H9 (cell line): ENCODE measurements at regions not wholly inside any gene's neighbourhood (a gene's known extent, or its start where the extent isn't known, plus 50 kb on each side); places are given as distances from the start of the nearest gene placed in this dataset.

ENCODE experiments used
- DNase-seq: peaks from one replicate; pipeline ENCODE4 v3.0.0-alpha.2; 2017
- H2AFZ ChIP-seq: one replicate; pipeline ENCODE4 v1.6.1; 2013; ENCODE audit warnings: mild to moderate bottlenecking, low read length, control low read depth, moderate library complexity
- H2AK5ac ChIP-seq: 2 replicates; pipeline ENCODE4 v1.6.1; 2013; ENCODE audit warnings: low read length, control low read depth, mixed read lengths; ENCODE audit not compliant: insufficient read length
- H2BK120ac ChIP-seq: one replicate; pipeline ENCODE4 v1.6.1; 2013; ENCODE audit warnings: low read depth, mild to moderate bottlenecking, low read length, control low read depth, inconsistent platforms; ENCODE audit not compliant: poor library complexity, severe bottlenecking
- H2BK12ac ChIP-seq: 2 replicates; pipeline ENCODE4 v1.6.1; 2013; ENCODE audit warnings: low read length, control low read depth, mixed read lengths, low read depth; ENCODE audit not compliant: insufficient read length
- H2BK15ac ChIP-seq: 2 replicates; pipeline ENCODE4 v1.6.1; 2013; ENCODE audit warnings: low read depth, low read length, control low read depth
- H2BK20ac ChIP-seq: one replicate; pipeline ENCODE4 v1.6.1; 2013; ENCODE audit warnings: low read depth, mild to moderate bottlenecking, low read length, control low read depth, inconsistent platforms; ENCODE audit not compliant: poor library complexity, severe bottlenecking
- H2BK5ac ChIP-seq: 2 replicates; pipeline ENCODE4 v1.6.1; 2013; ENCODE audit warnings: low read length, control low read depth, mixed read lengths; ENCODE audit not compliant: insufficient read length
- H3K14ac ChIP-seq: 2 replicates; pipeline ENCODE4 v1.6.1; 2013; ENCODE audit warnings: low read length, control low read depth; ENCODE audit not compliant: insufficient read depth
- H3K18ac ChIP-seq: 2 replicates; pipeline ENCODE4 v1.6.1; 2013; ENCODE audit warnings: low read depth, mild to moderate bottlenecking, mixed read lengths, low read length, control low read depth; ENCODE audit not compliant: insufficient read length
- H3K23ac ChIP-seq: 2 replicates; pipeline ENCODE4 v1.6.1; 2013; ENCODE audit warnings: low read length, control low read depth, mixed read lengths, low read depth; ENCODE audit not compliant: insufficient read length
- H3K23me2 ChIP-seq: 2 replicates; pipeline ENCODE4 v1.6.1; 2013; ENCODE audit warnings: low read depth, mild to moderate bottlenecking, mixed read lengths, low read length, control low read depth; ENCODE audit not compliant: insufficient read length, poor library complexity, severe bottlenecking
- H3K27ac ChIP-seq: 2 replicates; pipeline ENCODE4 v1.5.1; 2013; ENCODE audit warnings: low read length, control low read depth, mixed read lengths, low read depth; ENCODE audit not compliant: insufficient read length
- H3K27me3 ChIP-seq: 2 replicates; pipeline ENCODE4 v1.6.1; 2013; ENCODE audit warnings: low read length, control low read depth, inconsistent platforms; ENCODE audit not compliant: insufficient read depth
- H3K4ac ChIP-seq: 2 replicates; pipeline ENCODE4 v1.6.1; 2013; ENCODE audit warnings: low read depth, mild to moderate bottlenecking, control low read depth, inconsistent platforms, low read length, moderate library complexity
- H3K4me1 ChIP-seq: 2 replicates; pipeline ENCODE4 v1.6.1; 2013; ENCODE audit warnings: low read length, control low read depth, inconsistent platforms; ENCODE audit not compliant: insufficient read depth
- H3K4me2 ChIP-seq: 2 replicates; pipeline ENCODE4 v1.6.1; 2013; ENCODE audit warnings: low read length, control low read depth, mixed read lengths; ENCODE audit not compliant: insufficient read length, insufficient read depth
- H3K56ac ChIP-seq: 2 replicates; pipeline ENCODE4 v1.6.1; 2013; ENCODE audit warnings: low read depth, mild to moderate bottlenecking, mixed read lengths, low read length, control low read depth; ENCODE audit not compliant: insufficient read length
- H3K79me1 ChIP-seq: 2 replicates; pipeline ENCODE4 v1.6.1; 2013; ENCODE audit warnings: low read depth, mild to moderate bottlenecking, moderate library complexity, low read length, control low read depth, inconsistent platforms; ENCODE audit not compliant: insufficient read depth, poor library complexity, severe bottlenecking
- H3K79me2 ChIP-seq: 2 replicates; pipeline ENCODE4 v1.6.1; 2013; ENCODE audit warnings: low read length, control low read depth, inconsistent platforms; ENCODE audit not compliant: insufficient read depth
- H3K9ac ChIP-seq: 2 replicates; pipeline ENCODE4 v1.6.1; 2013; ENCODE audit warnings: low read length, control low read depth, mixed read lengths; ENCODE audit not compliant: insufficient read length; ENCODE audit errors: extremely low read depth
- H3K9me3 ChIP-seq: one replicate; pipeline ENCODE4 v1.6.1; 2013; ENCODE audit warnings: low read depth, low read length, inconsistent platforms; ENCODE audit not compliant: control insufficient read depth
- H3T11ph ChIP-seq: one replicate; pipeline ENCODE4 v1.6.1; 2013; ENCODE audit warnings: mild to moderate bottlenecking, low read length, control low read depth, inconsistent platforms
- H4K20me1 ChIP-seq: one replicate; pipeline ENCODE4 v1.6.1; 2013; ENCODE audit not compliant: control insufficient read depth, insufficient read length, insufficient read depth
- H4K5ac ChIP-seq: 2 replicates; pipeline ENCODE4 v1.6.1; 2013; ENCODE audit warnings: low read depth, mild to moderate bottlenecking, mixed read lengths, low read length, control low read depth; ENCODE audit not compliant: insufficient read length
- H4K8ac ChIP-seq: replicated peaks from 2 replicates; pipeline ENCODE4 v1.6.1; 2013; ENCODE audit warnings: low read length, control low read depth, mixed read lengths, low read depth; ENCODE audit not compliant: insufficient read length
- H4K91ac ChIP-seq: 2 replicates; pipeline ENCODE4 v1.6.1; 2013; ENCODE audit warnings: low read depth, mild to moderate bottlenecking, moderate library complexity, mixed read lengths, low read length, control low read depth; ENCODE audit not compliant: insufficient read length
- H3K27ac Mint-ChIP-seq, 3 experiments: 2 replicates in 2 of 3; 3 replicates in 1 of 3; pipeline ENCODE4 v1.8.0; 2020 to 2021; ENCODE audit warnings: mixed read lengths in 3 of 3, mild to moderate bottlenecking in 1 of 3, moderate library complexity in 1 of 3
- H3K27me3 Mint-ChIP-seq: 2 replicates; pipeline ENCODE4 v1.8.0; 2021; ENCODE audit warnings: low read depth, mild to moderate bottlenecking, moderate library complexity, mixed read lengths
- H3K36me3 Mint-ChIP-seq, 3 experiments: 2 replicates in 2 of 3; 3 replicates in 1 of 3; pipeline ENCODE4 v1.8.0; 2020 to 2021; ENCODE audit warnings: low read depth in 3 of 3, mixed read lengths in 3 of 3; ENCODE audit not compliant: insufficient read depth in 1 of 3
- H3K4me1 Mint-ChIP-seq, 2 experiments: 2 replicates each; pipeline ENCODE4 v1.8.0; 2020; ENCODE audit warnings: mixed read lengths in 2 of 2
- H3K4me3 Mint-ChIP-seq, 2 experiments: 2 replicates in 1 of 2; 3 replicates in 1 of 2; pipeline ENCODE4 v1.8.0; 2020 to 2021; ENCODE audit warnings: mild to moderate bottlenecking in 2 of 2, mixed read lengths in 2 of 2, moderate library complexity in 1 of 2
- H3K9me3 Mint-ChIP-seq, 2 experiments: 2 replicates in 1 of 2; 3 replicates in 1 of 2; pipeline ENCODE4 v1.8.0; 2020; ENCODE audit warnings: mild to moderate bottlenecking in 2 of 2, mixed read lengths in 2 of 2, moderate library complexity in 1 of 2
- WGBS: extraction: QIAGEN DNeasy Blood & Tissue Kit; methylation state at CpG from one replicate; pipeline ENCODE4 v1.1.7; 2013; ENCODE audit warnings: missing lambda C conversion rate, low lambda C conversion rate, mixed read lengths; ENCODE audit not compliant: insufficient read length; ENCODE audit errors: extremely low coverage; 5-methylcytosine and 5-hydroxymethylcytosine counted together
- TF ChIP-seq, protein P1 (sequence below): fragments of 200-600 bp; sonication (generic); conservative IDR thresholded peaks from 3 replicates; pipeline ENCODE4 v1.8.0; 2021; ENCODE audit warnings: antibody characterized with exemption, mild to moderate bottlenecking

GRCh38 chr9:23375511-23375910 is 450.5 kb downstream of the ELAVL2 start:
- H4K8ac ChIP-seq, result no peak overlapping the region
- no peaks in the 10 kb centered on the region for H3K23me2 ChIP-seq
- H3K56ac ChIP-seq, result no peak overlapping the region
- no peaks in the 10 kb centered on the region for H3K79me2 ChIP-seq
- no peak overlapping the region for H2AK5ac ChIP-seq
- no peak overlapping the region for H3K9ac ChIP-seq
- no peak overlapping the region for H2BK12ac ChIP-seq
- H3K4me1 ChIP-seq, result no peaks in the 10 kb centered on the region
- no peaks in the 10 kb centered on the region for H3K27me3 Mint-ChIP-seq
- no peak overlapping the region for H3K27ac ChIP-seq
- H3K4ac ChIP-seq, result no peak overlapping the region
- H4K91ac ChIP-seq, result no peak overlapping the region
- no peak overlapping the region for H4K5ac ChIP-seq
- H3T11ph ChIP-seq, result no peak overlapping the region
- H3K9me3 ChIP-seq, result no peaks in the 10 kb centered on the region
- no peak overlapping the region for H2BK5ac ChIP-seq
- no peaks in the 10 kb centered on the region for H3K4me1 Mint-ChIP-seq
- no peak overlapping the region for H3K18ac ChIP-seq
- H3K23ac ChIP-seq, result no peak overlapping the region
- no peak overlapping the region for H2BK120ac ChIP-seq
- H3K4me3 Mint-ChIP-seq, result no peak overlapping the region
- no peaks in the 10 kb centered on the region for H3K9me3 Mint-ChIP-seq
- no peak overlapping the region for H3K27ac Mint-ChIP-seq
- no peak for DNase-seq
- H3K36me3 Mint-ChIP-seq, result no peaks in the 10 kb centered on the region
- H3K27me3 ChIP-seq, result no peaks in the 10 kb centered on the region
- no peak overlapping the region for H2BK15ac ChIP-seq
- no peaks in the 10 kb centered on the region for H3K79me1 ChIP-seq
- H3K14ac ChIP-seq, result no peak overlapping the region
- H2BK20ac ChIP-seq, result no peak overlapping the region
- WGBS, result no CpG with 5 or more reads among the region's 2 CpGs
- no peak overlapping the region for H3K4me2 ChIP-seq
- H2AFZ ChIP-seq, result no peak overlapping the region
- TF ChIP-seq, protein P1, sequence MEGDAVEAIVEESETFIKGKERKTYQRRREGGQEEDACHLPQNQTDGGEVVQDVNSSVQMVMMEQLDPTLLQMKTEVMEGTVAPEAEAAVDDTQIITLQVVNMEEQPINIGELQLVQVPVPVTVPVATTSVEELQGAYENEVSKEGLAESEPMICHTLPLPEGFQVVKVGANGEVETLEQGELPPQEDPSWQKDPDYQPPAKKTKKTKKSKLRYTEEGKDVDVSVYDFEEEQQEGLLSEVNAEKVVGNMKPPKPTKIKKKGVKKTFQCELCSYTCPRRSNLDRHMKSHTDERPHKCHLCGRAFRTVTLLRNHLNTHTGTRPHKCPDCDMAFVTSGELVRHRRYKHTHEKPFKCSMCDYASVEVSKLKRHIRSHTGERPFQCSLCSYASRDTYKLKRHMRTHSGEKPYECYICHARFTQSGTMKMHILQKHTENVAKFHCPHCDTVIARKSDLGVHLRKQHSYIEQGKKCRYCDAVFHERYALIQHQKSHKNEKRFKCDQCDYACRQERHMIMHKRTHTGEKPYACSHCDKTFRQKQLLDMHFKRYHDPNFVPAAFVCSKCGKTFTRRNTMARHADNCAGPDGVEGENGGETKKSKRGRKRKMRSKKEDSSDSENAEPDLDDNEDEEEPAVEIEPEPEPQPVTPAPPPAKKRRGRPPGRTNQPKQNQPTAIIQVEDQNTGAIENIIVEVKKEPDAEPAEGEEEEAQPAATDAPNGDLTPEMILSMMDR, result no peak
- H4K20me1 ChIP-seq, result no peaks in the 10 kb centered on the region
